NCI-H345 (cell line): ENCODE measurements at regions not wholly inside any gene's neighbourhood (a gene's known extent, or its start where the extent isn't known, plus 50 kb on each side); places are given as distances from the start of the nearest gene placed in this dataset.

Experiments used
- DNase-seq: peaks from one replicate; lab custom pipeline; 2025; lab: John Stamatoyannopoulos, UW

DNA sequence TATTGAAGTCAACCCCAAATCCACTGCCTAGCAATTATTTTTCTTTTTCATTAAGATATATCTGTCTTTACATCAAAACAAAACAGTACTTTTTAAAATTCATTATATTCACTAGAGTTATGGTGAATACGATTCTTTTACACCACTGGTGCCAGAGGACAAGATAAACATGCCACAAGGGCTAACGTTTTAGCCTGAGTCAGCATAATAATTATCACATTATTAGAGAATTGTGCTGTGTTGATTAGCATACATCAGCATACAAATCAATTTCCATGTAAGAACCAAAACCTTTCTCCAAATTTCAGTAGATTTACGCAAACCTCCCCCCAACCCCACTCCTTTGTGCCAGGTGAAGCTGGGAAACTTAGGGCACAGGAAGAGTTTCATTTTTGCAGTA is 131.1 kb upstream of the TMEM106B start:
- DNase-seq: no peak

GRCh38 chr7:12085516-12085915 is 125.6 kb upstream of the TMEM106B start:
- no peak for DNase-seq

DNA sequence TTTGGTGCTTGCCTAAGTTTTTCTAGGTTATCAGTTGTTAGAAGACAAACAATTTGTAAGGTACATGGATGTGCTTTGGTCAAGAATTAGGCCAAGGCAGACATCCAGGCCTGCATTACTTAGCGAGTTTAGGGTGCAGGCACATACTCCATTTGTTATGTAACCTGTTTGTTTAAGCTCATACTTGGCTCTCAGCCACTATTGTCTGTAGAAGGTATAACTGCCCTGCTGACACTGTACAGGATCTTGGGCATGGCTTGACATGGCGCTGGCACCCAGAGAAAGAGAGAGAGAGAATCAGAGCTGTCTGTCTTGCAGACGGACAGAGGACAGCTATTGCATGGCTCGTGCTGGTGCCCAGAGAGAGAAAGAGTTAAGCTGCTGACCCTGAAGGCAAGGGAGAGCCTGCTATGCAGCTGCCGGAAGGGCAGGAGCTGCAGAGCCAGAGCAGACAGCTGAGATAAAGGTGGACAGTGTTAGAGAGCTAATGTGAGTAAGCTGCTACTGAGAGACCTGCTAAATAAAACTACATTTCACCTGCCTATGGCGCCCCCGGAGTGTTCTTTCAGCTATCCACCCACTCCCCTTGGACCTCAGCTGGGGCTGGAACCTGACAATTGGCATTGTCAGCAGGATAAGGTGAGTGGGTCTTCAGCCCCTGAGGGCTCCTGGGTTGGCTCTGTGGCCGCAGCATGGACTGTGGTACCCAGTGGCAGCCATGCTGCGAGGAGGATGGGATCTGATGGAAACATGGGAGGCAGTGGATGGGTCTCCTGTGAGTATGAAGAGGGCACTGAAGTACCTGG is 120.9 kb upstream of the TMEM106B start:
- DNase-seq: no peak

DNA sequence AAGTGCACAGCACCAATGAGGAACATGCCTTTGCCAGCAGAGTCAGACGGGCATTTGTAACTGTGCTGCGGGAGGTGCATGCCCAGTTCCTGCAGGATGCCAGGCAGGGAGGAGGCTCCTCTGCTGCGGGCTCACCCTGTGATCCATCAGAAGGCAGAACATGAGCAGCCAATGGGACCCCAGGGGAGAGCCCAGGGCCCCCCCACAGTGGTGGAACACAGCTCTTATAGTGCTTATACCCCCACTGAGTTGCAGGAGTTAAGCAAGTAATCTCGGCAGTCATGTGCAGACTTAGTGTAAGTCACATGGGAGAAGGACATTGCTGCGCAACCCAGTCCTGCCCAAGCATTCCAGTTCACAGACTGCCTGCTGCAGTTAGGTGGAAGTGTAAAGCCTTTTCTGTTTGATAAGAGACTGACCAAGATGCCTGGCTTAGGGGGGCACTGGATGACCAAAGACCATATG is 120.3 kb upstream of the TMEM106B start:
- no peak for DNase-seq

DNA sequence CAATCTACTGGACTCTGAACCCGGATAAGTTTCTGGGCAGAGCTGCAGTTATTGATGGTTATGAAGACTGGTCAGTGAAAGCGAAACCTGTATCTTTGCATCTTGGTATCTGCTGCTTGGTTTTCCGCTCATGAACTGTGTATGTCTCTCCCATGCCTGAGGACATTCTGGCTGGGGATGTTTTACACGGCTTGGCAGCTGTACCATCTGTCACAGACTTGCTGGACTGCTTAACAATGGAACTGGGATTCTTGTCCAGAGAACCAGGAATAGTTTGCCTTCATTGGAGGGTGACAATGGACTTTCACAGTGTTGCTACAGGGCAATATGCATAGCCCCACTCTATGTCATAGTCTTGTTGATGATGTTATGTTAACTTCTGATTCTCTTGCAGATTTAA is 119.9 kb upstream of the TMEM106B start:
- no peak for DNase-seq

- DNase-seq: no peak
These were observed 118.5 kb upstream of the TMEM106B start for GRCh38 chr7:12092499-12093130.

GRCh38 chr7:12093365-12093764 is 117.7 kb upstream of the TMEM106B start:
- no peak for DNase-seq

- DNase-seq: no peak
These were observed 116.7 kb upstream of the TMEM106B start for GRCh38 chr7:12094365-12094921.

DNA sequence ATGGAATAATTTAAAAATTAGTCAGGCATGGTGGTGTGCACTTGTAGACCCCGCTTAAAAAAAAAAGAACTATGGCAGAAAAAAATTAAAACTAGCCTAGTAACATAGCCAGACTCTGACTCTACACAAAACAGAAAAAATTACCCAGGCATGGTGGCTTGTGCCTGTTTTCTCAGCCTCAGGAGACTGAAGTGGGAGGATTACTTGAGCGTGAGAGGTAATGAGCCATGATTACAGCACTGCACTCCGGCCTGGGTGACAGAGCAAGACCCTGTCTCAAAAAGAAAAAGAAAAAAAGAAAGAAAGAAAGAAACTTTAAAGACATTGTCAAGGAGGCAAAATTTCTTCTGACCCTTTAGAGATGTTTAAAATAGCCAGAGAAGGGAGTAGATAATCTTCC is 109.0 kb upstream of the TMEM106B start:
- peak; percentile 1 for DNase-seq

DNA sequence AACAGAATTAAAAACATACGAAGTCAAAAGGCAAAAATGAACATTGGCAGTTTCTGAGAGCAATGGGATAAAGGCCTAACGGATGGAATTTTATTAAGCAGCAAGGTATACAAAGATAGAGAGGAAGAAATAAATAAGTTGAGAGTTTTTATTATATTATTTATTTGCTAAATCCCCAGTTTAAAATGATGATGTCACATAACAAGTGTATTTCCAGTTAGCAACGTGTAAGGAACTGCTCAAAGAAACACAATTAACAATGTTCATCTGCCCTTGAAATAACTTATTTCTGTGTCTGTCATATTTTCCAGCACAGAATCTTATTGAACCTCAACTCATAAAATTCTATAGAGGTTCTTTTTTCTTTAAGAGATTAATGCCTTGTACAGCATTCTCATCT is 108.6 kb upstream of the TMEM106B start:
- DNase-seq: no peak

DNA sequence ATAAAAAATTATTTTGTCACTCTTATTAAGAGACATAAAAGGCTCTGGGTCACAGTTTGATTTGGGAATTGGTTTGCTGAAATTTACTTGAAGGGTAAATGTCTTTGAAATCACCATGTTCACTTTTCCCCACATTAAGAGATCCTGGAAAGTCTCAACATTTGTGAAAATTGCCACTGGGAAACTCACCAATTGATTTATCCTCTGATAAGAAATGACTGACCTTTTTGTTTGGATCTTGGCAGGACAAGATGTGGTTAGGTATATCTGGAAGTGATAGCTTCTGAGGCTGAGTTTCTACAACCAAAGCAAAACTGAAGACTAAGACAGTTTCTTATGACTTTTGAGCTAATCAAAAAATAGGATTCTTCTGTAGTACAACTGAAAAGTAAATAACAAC is 107.1 kb upstream of the TMEM106B start:
- DNase-seq: no peak

GRCh38 chr7:12107381-12107780 is 103.7 kb upstream of the TMEM106B start:
- DNase-seq: no peak

- no peak for DNase-seq
These were observed 103.2 kb upstream of the TMEM106B start for GRCh38 chr7:12107841-12108254.

DNA sequence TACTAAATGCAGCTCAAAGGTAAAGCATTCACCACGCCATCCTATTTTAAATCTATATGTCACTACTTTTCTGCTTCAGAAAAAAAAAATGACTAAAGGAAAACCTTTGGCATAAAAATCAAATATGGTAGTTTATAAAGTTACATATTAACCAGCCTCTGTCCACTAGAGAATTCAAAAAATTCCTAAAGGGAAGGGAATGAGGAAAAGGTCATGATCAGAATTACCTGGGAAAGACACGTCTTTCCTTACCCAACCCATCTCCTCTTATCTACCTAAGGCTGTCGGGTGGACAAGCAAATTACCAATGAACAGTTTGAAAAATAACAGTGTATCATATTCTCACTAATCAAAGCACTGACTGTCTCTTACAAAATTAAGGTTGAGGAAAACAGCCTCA is 100.7 kb upstream of the TMEM106B start:
- no peak for DNase-seq

DNA sequence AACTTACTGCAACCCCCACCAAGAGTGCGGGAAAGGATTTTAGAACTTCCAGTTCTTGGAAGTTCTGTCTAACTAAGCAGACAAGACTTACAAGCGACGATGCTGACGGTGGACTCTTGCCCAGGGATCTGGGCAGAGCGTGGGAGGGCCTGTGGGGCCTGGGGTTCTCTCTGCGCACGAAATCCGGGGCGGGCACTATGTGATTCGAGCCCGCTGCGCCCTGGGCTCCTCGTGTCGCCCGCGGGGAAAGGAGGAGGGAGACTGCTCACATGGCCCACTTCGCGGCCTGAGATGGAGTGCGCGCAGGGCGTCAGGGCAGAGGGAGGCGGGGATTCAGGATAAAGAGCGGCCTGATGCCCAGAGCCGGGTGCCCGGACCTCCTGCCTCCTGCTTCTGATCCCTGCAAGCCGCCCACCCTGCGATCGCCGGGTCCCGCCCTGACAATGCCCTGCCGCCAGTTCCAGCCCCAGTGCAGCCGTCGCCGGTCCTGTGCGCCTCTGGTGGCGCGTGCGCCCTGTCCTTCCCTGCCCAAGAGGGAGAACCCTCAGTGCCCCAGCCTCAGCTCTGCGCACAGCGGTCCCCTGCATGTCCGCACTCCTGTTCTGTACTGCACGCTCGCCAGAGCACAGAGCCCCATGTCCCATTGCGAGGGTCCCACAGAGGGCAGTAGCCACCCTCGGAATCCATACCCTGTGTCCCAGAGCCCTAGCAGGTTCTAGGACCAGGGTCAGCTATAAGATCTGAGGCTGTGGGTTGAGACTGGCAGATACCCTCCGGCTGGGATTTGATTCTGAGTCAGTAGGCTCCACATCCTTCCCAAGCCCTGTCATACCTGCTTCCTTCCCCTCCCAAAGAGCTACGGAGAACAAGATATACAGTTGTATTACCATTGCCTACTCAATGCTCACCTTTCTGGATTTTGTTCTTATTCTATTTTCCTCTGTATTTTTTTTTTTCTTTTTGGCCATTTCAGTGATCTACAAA is 99.4 kb upstream of the TMEM106B start:
- DNase-seq: no peak

DNA sequence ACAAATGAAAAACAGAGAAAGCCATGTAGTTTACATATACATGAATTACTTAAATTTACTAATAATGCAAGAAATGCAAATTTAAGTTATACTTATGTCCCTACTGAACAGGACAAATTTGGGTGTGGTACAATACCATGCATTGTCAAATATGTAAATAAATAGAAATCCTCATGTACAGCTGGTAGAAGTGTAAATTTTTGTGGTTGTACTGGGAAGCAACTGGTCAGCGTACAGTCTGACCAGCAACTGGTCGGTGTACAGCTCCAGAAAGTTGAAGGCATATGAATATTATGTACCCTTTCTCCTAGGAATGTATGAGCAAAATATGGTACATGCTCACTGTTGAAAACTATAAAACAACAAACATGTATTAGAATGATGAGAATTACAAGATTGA is 93.9 kb upstream of the TMEM106B start:
- no peak for DNase-seq

DNA sequence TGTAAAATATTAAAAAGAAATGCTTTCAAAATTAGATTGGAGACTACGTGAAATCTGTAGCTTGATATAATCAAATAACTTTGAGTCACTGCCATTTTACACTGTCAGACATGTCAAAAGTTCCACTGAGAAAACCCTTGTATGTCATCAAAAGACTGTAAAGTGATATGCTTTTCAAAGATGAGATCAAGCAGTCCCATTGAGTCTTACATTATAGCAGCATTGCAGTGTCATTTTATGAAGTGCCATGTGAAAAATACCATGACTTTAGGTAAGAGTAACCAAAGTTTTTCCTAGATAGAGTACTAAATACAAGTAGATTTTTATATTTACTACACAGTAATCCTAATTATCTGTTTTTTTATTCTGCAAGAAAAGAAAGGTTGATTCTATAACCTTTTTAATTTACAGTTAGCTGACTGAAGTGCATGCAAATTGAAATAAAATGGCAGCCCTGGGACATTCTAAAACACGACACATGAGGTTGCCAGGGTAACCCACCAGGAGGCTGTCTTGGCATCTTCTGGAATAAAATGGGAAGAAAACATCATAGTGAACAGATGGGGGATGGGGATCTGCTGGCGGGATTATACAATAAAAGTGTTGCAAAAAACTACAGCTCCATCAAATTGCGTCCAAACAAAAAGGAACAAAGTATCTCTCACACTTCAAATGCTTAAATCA is 91.3 kb upstream of the TMEM106B start:
- no peak for DNase-seq

GRCh38 chr7:12120632-12121031 is 90.5 kb upstream of the TMEM106B start:
- DNase-seq: no peak

DNA sequence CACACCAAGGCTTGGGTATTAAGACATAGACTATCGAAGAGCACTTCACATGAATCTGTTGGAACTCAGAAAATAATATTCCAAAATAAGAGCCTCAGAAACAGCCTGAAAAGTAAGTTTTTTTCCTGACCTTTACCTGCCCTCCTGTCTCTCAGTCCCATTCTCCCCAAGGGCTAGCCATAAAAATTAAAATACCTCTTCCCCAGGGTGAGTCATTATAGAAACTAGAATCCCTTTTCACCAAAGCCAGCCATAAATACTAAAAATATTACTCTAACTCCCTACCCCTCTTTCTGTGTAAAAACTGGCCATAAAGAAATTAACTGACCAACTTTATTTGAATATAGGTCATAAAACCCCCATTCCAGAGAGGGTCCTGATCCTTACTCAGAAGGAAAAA is 87.9 kb upstream of the TMEM106B start:
- DNase-seq: no peak

- no peak for DNase-seq
These were observed 87.1 kb upstream of the TMEM106B start for GRCh38 chr7:12124028-12124427.

DNA sequence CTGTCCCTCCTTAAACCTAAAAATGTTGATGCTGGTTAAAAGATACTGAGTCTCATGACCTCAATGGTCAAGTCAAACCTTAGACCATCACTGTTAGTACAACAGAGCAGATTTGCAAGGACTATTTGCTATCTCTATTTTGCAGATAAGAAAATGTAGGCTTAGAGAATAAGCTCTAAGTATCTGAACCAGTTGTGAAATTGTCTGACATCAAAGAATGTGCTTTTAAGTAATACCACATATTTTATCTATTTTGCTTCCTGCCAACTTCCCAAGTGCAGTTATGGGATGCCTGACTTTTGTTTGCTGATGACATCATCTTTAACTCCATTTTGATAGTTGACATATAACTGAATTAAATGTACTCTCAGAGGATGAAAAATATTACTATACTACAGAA is 83.6 kb upstream of the TMEM106B start:
- DNase-seq: no peak

- DNase-seq: no peak
These were observed 80.5 kb upstream of the TMEM106B start for GRCh38 chr7:12130609-12131008.
